ENCODE measurements at regions not wholly inside any gene's neighbourhood (a gene's known extent, or its start where the extent isn't known, plus 50 kb on each side); places are given as distances from the start of the nearest gene placed in this dataset.

GRCh38 chr7:51457079-51457478 is 140.5 kb upstream of the COBL start:
- TF ChIP-seq CTCF (conservative IDR thresholded peaks at IDR 0.05) = no peak
- H3K27me3 Mint-ChIP-seq (ENCODE audit: insufficient read depth) = peaks cover under 1% of the 10 kb centered on the region
- H3K36me3 Mint-ChIP-seq (ENCODE audit: low read depth) = no peaks in the 10 kb centered on the region
- H3K4me3 Mint-ChIP-seq = no peak overlapping the region
- H3K9me3 ChIP-seq (ENCODE audit: control insufficient read depth, low read length) = no peaks in the 10 kb centered on the region
- no peak overlapping the region for H3K9ac ChIP-seq (ENCODE audit: extremely low read depth, low read length, poor library complexity, severe bottlenecking)
- H3K4me1 ChIP-seq (ENCODE audit: control insufficient read depth, insufficient read depth, low read length) = no peaks in the 10 kb centered on the region
- no peaks in the 10 kb centered on the region for H3K9me3 Mint-ChIP-seq
- H3K27me3 ChIP-seq (ENCODE audit: control insufficient read depth, insufficient read depth, low read length, poor library complexity, severe bottlenecking) = no peaks in the 10 kb centered on the region
- 82 to 97% methylated on average over 3 to 5 of the region's 5 CpGs for WGBS, 2 experiments (ENCODE audit: insufficient coverage in 1 of 2, insufficient read length in 1 of 2)
- H3K27ac ChIP-seq (ENCODE audit: low read depth, low read length) = no peak overlapping the region
- H3K36me3 ChIP-seq (ENCODE audit: control insufficient read depth, insufficient read depth, low read length) = no peaks in the 10 kb centered on the region
- H3K4me3 ChIP-seq (ENCODE audit: low read length) = no peak overlapping the region
- no peak for DNase-seq
- H3K27ac Mint-ChIP-seq = no peak overlapping the region
- H3K4me1 Mint-ChIP-seq = peaks cover 14% of the 10 kb centered on the region

GRCh38 chr7:51456431-51457060 is 139.9 kb upstream of the COBL start:
- WGBS, 2 experiments (ENCODE audit: insufficient coverage in 1 of 2, insufficient read length in 1 of 2) = 57 to 80% methylated on average over 1 to 2 of the region's 2 CpGs

GRCh38 chr7:51455948-51456347 is 139.3 kb upstream of the COBL start:
- whole genome bisulfite sequencing, 2 experiments (ENCODE audit: insufficient coverage in 1 of 2, insufficient read length in 1 of 2) = 47 to 58% methylated on average over 3 to 5 of the region's 6 CpGs
- Histone ChIP-seq H3K4me1 (ENCODE audit: control insufficient read depth, insufficient read depth, low read length) (no peaks in the 10 kb centered on the region), H3K9me3 (ENCODE audit: control insufficient read depth, low read length) (no peaks in the 10 kb centered on the region), H3K9ac (ENCODE audit: extremely low read depth, low read length, poor library complexity, severe bottlenecking) (no peak overlapping the region), H3K36me3 (ENCODE audit: control insufficient read depth, insufficient read depth, low read length) (no peaks in the 10 kb centered on the region), H3K27me3 (ENCODE audit: control insufficient read depth, insufficient read depth, low read length, poor library complexity, severe bottlenecking) (no peaks in the 10 kb centered on the region), H3K4me3 (ENCODE audit: low read length) (no peak overlapping the region), H3K27ac (ENCODE audit: low read depth, low read length) (no peak overlapping the region)
- no peak overlapping the region for H3K27ac Mint-ChIP-seq
- H3K27me3 Mint-ChIP-seq (ENCODE audit: insufficient read depth) = peaks cover 8% of the 10 kb centered on the region
- DNase-seq = peak; percentile 62
- H3K9me3 Mint-ChIP-seq = no peaks in the 10 kb centered on the region
- H3K4me1 Mint-ChIP-seq = peaks cover 17% of the 10 kb centered on the region
- no peak for TF ChIP-seq CTCF (conservative IDR thresholded peaks at IDR 0.05)
- no peaks in the 10 kb centered on the region for H3K36me3 Mint-ChIP-seq (ENCODE audit: low read depth)
- no peak overlapping the region for H3K4me3 Mint-ChIP-seq

More at GRCh38 chr7:51456431-51457060, 139.9 kb upstream of the COBL start:
- H3K27ac Mint-ChIP-seq = no peak overlapping the region
- no peaks in the 10 kb centered on the region for H3K9me3 ChIP-seq (ENCODE audit: control insufficient read depth, low read length)
- no peak overlapping the region for H3K4me3 ChIP-seq (ENCODE audit: low read length)
- H3K27ac ChIP-seq (ENCODE audit: low read depth, low read length) = no peak overlapping the region
- H3K36me3 Mint-ChIP-seq (ENCODE audit: low read depth) = no peaks in the 10 kb centered on the region
- no peak overlapping the region for H3K4me3 Mint-ChIP-seq
- H3K36me3 ChIP-seq (ENCODE audit: control insufficient read depth, insufficient read depth, low read length) = no peaks in the 10 kb centered on the region
- H3K4me1 Mint-ChIP-seq = peaks cover 17% of the 10 kb centered on the region
- peaks cover 5% of the 10 kb centered on the region for H3K27me3 Mint-ChIP-seq (ENCODE audit: insufficient read depth)
- DNase-seq = no peak
- no peaks in the 10 kb centered on the region for H3K9me3 Mint-ChIP-seq
- no peak overlapping the region for H3K9ac ChIP-seq (ENCODE audit: extremely low read depth, low read length, poor library complexity, severe bottlenecking)
- TF ChIP-seq CTCF (conservative IDR thresholded peaks at IDR 0.05) = no peak
- no peaks in the 10 kb centered on the region for H3K4me1 ChIP-seq (ENCODE audit: control insufficient read depth, insufficient read depth, low read length)
- no peaks in the 10 kb centered on the region for H3K27me3 ChIP-seq (ENCODE audit: control insufficient read depth, insufficient read depth, low read length, poor library complexity, severe bottlenecking)
